Kidney capillary endothelial cell (primary cell): ENCODE measurements at regions not wholly inside any gene's neighbourhood (a gene's known extent, or its start where the extent isn't known, plus 50 kb on each side); places are given as distances from the start of the nearest gene placed in this dataset.

ENCODE experiments used
- DNase-seq: peaks from one replicate; pipeline ENCODE4 v3.0.0-alpha.2; 2018; ENCODE audit warnings: low spot score

DNA sequence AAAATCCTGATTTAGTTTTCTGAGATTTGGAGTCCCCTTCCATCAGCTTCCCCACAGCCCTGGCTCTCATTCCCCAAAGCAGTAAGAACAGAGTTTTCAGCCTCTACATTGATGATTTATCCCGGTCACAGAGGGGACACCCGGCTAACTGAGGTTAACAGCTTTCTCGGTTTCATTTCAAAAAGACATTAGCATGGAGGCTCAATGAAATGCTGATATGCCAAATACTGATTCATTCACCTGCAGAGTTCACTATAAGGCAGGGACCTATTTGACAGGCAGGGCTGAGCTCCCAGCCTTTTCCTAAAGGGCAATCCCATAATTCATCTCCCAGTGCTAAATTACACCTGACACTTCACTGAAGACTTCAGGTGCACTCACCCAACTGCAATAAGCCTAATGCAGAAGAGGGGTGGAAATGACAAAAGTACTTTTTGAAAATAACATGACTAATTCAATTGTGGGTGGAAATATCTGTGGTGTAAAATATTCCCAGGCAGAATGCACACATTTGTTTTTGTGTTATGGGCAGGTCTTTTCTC is 99.8 kb upstream of the PMFBP1 start:
- no peak for DNase-seq

DNA sequence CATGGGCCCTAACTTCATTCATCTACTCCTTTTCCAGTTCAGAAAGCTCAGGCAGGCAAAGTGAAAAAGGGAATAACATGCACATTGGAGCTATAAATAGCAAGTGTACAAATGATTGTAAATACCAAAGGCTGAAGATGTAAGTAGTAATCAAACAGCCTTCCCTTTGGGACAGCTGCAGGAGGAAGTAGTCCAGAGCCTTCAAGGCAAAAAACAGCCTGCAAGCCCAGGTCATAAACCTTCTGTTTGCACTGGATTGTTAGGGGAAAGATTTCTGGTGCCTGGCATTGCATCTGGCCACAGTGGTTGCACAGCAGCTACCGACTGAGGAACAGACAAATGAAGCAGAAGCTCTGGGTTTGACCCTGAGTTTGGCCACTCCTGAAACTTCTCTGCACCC is 98.6 kb upstream of the PMFBP1 start:
- no peak for DNase-seq

DNA sequence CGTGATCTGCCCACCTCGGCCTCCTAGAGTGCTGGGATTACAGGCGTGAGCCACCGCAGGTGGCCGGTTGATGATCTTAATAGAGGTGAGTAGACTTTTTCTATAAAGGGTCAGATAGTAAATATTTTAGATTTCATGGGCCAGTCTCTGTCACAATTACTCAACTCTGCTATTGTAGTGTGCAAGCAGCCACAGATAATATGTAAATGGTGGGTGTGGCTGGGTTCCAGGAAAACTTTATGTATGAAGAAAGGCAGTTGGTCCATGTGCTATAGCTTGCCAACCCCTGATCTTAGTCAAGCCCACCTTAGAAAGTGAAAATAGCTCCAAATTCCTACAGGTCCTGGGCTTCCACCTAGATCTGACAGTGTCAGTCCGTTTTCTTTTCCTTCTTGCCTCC is 94.9 kb upstream of the PMFBP1 start:
- no peak for DNase-seq

DNA sequence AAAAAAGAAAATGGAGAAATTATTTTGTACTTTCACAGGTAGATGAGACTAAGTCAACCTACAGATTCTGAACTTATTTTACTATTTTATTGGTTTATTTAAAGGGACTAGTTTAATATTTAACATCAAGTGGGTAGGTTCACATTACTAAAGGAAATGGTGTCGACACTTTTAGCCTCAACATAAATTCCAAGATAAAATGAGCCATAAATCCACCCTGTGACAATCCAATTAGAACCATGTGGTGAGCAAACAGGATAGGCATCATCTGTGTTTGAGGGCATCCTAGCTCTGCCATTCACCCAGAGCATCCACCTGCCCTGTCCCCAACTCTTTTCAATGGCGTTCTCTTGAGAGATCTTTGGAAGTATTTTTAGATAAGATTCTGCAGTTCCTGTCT is 92.8 kb upstream of the PMFBP1 start:
- DNase-seq, result no peak

DNA sequence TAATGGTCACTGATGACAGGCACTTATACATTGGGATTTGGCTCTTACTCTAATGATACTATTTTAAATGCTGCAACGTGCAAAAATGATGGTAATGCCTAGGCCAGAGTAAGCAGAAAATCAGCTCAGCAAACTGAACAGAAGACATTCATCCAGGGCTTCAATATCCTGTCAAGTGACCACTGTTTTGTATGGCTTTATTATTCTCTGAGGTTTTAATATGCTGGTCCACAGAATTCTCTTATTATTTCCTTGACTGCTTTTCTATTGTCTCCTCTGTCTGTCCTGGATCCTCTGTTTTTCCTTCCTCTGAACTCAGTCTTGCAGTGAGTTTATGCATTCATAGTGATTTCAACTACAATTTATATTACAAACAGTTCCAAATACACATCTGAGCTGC is 90.8 kb upstream of the PMFBP1 start:
- DNase-seq, result no peak

DNA sequence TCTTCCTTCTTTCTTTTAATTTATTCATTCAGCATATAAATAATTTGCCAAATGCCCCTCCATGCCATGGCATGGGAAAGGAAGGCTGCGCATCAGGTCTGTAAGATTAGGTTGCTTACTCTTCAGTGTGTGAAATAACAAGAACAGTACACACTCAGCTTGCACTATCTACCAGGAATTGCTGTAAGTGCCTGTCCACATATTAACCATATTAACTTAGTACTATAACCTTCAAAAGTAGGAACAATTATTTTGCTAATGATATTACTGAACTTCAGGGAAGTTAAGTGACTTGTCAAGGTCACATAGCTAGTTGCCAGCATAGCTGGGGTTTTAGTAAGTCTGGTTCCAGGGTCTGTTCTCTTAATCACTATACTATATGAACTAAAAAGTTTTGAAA is 89.2 kb upstream of the PMFBP1 start:
- no peak for DNase-seq

DNA sequence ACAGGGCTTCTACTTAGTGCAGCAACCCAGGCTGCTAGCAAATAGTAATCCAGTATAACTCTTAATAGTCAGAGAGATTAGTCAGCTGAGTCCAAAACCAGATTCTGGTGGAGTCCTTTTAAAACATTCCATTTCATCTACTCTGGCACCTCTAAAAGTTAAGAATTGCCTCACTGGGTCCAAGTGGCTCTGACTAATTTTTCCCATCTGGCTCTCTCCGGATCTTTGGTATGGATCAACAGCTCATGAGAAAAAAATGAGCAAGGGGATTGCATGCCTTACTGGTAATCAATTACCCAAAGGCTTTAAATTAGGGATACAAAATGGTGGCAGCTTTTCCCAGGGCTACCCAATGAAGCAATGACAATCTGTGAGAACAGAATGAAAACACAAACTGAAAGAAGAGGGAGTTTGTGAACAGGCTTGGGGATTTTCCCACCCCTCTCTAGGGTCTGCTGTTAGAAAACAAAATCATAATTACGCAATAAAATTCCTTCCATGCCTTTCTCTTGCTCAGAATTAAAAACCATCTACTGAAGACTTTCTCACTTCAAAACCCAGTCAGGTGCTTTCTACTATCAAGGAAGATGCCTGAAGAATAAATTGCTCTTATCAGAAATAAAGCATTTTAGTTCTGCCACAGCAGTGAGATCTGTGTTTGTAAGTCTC is 84.6 kb upstream of the PMFBP1 start:
- DNase-seq, result no peak

DNA sequence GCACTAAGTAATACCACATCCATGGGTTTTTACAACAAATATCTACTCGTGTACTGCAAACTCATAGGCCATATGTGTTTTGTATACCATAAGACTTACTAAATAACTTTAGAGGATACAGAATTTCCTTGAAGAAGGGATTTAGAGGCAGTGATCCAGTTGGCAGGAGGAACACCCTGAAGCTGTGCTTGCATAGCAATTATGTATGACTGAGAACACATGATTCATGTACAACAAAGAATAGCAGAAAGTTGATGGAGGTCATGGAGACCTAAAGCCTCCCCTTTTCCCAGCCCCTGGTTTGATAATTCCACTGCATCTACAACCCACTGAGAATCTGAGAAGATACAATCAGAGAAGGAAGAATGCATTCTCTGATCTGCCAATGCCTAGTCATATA is 83.8 kb upstream of the PMFBP1 start:
- no peak for DNase-seq

DNA sequence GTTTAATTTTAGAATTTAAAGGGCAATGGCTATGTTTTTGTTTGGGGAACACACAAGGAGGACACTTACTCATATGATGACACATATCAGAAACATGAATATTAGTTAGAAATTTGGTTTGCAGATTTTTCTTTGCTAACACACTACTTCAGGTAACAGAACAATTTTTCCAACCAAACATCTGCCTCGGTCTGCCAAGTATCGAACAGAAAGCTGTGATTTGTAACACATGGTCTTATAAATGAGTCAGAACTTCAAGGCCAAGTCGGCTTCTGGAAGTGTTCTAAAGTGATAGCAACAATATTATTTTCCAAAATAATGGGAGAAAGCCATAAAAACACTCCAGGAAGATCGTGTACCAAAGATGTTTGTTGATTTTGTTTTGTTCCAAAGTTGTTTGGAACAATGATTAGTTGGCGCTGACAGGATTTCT is 75.9 kb upstream of the PMFBP1 start:
- no peak for DNase-seq

DNA sequence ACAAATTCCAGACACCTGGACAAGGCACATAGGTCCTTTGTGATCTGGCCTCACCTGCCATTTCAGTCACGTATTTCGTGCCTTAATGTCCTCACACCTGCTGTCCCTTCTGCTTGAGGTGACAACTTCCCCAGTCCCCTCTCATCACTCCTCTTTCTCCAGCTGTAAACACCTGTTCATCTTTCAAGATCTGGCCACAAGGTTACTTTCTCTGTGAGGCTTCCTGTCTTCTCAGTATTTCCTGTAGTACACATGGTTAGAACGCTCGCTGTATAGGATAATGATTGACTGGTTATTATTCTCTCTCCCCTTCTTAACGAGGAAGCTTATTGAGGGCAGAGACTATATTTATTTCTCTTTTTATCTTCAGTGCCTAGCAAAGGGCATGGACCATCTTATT is 74.5 kb upstream of the PMFBP1 start:
- DNase-seq, result no peak

DNA sequence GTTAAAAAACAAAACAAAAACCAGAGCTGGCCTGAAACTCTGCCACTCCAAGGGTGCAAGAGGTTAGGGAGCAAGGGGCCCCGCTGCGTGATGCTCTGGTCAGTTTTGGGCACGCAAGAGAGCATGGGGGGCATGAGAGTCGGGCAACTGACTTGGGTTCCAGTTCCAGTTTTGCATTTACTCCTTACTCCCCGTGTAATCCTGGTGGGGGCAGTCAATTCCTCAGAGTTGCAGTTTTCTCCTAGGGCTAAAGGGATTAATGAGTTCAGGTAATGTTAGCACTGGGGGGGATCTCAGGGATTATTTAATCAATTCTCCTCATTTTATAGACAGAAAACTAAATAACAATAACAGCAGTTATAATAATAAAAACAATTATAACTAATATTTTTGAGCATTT is 72.9 kb upstream of the PMFBP1 start:
- no peak for DNase-seq

DNA sequence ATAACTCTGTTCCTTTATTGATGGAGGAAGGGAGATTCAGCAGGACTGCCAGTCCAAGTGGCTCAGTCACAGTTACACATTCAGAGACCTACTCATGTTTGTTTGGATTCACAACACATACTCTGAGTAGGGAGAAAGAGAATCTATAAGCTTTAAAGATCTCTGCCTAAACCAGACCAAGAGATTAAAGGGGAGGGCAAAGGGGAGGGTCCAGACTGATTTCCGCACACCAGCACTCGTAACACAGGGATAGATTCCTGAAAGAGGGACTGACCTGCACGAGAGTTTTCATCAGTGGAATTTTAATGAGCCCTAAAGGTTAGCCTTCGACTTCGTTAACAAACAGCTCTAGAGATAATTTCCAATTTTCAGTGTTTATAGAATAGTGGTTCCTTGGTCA is 71.7 kb upstream of the PMFBP1 start:
- DNase-seq, result no peak

DNA sequence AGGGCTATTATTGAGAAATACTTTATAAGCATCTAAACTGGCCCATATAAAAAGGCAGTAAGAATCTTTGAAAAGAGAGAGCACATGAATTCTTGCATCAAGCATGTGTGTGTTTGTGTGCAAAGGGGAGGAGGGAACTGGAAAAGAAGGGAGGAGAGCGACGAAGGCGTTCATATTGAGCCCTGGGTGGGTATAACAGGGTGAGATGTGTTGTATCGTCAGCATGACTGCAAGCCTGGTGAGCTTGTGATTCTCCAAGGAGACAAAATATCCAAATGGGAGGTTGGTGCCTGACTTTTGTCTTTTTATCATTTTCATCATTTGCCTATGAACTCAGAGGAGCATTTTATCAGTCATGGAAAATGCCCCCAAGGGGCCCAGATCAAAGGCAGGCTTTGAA is 70.8 kb upstream of the PMFBP1 start:
- no peak for DNase-seq

DNA sequence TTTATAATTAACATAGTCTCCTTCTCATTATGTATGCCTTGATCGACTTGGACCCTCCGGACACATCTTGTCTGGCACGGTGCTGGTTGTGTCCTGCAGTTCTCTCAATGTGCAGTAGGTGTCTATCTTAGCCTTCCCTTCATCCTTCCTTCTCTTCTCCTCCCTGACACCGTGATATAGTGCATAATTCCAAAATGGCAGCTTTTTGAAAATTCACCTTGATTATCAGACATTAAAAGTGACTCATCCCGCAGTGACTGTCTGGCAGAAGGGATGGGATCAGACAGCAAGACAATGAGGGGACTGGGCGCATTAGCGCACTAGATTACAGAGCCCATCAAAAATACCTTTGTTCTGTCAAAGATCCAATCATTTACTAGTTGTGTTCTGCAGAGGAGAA is 70.0 kb upstream of the PMFBP1 start:
- DNase-seq, result peak; percentile 60

DNA sequence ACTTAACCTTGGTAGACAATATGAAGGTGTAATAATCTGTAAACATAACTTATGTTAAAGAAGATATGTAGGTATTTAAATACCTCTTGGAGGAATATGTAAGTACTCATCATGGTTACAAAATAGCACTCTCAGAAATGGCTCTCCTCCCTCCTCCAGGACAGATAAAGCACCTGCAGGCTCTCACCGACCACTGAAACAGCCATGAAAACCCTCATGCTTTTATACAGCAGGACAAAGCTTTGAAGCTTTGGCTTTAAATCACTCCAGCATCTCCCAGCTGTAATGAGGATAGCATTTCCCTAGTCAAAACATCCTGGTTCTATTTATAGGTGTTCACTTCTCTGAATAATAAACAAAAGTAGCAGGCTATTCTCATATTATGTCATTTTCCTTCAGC is 69.1 kb upstream of the PMFBP1 start:
- DNase-seq, result no peak

DNA sequence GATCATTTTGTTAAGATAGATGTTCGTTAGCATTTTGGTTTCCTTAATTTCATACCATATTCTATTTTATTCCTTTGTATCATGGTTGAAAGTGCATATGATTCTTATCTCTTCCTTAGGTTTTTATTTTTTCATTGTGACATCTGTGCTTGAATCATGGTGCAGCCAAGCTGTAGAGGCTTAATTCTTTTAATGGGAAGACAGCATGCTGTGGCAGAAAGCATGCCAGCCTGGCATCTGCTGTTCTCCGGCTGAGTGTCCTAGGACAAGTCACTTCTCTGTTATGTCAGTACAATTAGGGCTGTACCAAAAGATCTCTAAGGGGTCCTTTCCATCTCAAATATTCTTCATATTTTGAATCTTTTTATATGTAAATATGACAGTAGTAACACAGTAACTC is 68.5 kb upstream of the PMFBP1 start:
- no peak for DNase-seq

DNA sequence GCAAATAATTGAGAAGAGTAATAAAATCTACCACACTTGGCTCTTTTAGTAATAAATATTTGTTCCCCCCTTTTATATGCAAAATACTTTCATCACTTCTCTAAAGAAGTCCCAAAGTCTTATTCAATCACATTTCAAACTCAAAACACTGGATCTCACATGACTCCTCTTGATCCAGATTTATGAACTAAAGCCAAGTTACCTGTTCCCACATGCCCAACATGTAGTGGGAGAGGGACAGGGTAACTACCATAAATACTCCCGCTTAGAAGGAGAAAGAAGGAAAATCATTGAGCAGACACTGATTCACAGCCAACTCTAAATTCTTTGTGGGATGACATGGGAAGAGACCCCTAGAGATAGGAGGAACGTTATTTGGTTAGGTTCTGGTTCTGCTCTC is 64.9 kb upstream of the PMFBP1 start:
- no peak for DNase-seq

DNA sequence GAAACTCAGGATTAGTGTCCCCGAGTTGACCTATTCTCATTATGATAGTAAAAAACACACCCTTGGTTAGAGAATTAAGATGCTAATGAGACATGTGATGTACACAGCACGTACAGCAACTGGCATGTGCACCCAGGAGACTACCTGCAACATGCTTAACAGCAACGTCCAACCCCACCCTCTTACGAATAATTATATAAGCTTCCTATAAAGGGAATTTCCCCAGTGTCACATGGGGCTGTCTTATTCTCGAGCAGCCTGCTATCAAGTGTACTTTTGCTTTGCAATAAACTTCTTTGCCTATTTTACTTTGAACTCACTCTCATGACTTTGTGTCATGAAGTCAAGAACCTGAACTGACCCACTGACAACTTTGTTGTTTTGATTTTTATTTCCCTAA is 62.4 kb upstream of the PMFBP1 start:
- no peak for DNase-seq

DNA sequence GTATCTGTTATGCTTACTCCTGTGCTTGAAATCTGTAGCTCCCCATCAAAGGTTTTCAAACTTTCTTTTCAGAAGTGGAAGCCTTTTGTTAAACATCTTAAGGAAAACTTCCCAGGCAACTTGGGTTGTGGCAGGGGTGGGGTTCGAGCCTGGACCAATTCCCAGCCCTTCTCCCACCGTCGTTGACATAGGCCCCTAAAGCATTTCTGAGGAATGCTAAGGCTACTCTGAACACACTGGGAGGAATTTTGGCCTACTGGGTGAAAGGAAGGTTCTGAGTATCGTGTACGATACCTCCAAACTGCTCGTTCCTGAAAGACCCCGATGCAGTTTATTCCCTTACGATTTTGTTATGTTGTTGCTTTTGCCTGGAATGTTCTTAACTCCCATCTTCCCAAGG is 56.1 kb upstream of the PMFBP1 start:
- no peak for DNase-seq

DNA sequence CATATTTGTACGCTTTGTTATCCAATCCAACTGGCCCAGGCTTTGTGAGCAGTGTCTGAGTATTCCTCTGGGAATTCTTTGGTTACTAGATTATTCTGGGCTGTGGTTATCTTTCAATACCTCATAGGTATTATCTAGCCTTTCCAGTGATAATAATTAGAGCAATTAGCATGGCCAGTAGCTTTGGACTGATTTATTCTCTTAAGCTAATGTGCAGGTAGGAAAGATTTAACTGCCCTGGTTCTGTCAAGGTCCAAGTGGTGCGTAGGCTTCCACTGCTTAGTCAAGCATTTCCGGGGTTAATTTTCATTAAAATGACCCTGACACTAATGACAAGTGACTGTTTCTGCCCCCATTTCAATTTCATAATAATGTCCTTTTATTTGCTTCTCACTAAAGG is 54.2 kb upstream of the PMFBP1 start:
- DNase-seq, result no peak

DNA sequence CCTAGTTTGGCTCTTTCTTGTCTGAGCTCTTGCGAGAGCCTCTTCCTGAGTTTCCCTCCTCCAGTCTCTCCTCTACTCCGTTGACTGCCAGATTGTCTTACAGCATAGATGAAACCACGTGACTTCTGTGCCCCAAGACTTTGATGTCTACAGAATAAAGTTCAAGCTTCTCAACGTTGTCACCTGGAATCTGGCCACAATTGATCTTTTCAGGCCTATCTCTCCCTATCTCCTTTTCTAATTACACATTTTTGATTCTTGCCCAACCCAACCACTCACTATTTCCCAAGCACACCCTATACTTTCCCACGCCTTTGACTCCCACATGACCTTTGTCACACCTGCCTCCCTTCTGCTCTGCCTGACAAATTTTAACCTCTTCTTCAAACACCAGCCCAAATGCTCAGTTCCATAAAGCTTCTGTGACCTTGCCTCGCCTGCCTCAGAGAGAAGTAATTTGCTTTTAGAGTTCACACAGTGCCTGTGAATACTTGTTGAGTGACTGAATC is 52.4 kb upstream of the PMFBP1 start:
- no peak for DNase-seq

DNA sequence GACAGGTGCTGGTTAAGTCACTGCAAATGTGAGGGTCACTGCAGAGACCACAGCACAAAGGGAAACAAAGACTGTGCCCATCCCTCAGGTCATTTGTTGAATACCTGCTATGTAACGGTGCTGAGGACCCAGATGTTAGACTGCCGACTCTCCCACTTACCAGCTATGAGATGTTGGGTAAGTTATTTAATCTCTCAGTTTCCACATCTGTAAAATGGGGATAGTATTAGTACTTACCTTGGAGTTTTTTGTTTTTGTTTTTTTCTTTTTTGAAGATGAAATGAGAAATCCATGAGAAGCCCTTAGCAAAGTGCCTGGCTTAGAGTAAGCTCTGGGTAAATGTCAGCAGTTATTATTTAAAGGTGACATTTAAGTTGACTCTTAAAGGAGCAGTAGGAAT is 50.5 kb upstream of the PMFBP1 start:
- no peak for DNase-seq
